ENCODE measurements at regions not wholly inside any gene's neighbourhood (a gene's known extent, or its start where the extent isn't known, plus 50 kb on each side); places are given as distances from the start of the nearest gene placed in this dataset.

- no peaks in the 10 kb centered on the region for H3K27me3 ChIP-seq (replicated peaks; ENCODE audit: insufficient read depth)
- peaks cover 26 to 38% of the 10 kb centered on the region in 2 donors for H3K4me1 ChIP-seq (ENCODE audit: control insufficient read depth in 1 of 2, low read depth in 2 of 2)
- DNase-seq (ENCODE audit: low spot score) = no peak
- peak overlapping the region; percentile 19 for H3K4me3 ChIP-seq
- H3K27ac ChIP-seq = peak overlapping the region; percentile 35 to 61
- H3K9me3 ChIP-seq = no peaks in the 10 kb centered on the region
- TF ChIP-seq, protein P1, sequence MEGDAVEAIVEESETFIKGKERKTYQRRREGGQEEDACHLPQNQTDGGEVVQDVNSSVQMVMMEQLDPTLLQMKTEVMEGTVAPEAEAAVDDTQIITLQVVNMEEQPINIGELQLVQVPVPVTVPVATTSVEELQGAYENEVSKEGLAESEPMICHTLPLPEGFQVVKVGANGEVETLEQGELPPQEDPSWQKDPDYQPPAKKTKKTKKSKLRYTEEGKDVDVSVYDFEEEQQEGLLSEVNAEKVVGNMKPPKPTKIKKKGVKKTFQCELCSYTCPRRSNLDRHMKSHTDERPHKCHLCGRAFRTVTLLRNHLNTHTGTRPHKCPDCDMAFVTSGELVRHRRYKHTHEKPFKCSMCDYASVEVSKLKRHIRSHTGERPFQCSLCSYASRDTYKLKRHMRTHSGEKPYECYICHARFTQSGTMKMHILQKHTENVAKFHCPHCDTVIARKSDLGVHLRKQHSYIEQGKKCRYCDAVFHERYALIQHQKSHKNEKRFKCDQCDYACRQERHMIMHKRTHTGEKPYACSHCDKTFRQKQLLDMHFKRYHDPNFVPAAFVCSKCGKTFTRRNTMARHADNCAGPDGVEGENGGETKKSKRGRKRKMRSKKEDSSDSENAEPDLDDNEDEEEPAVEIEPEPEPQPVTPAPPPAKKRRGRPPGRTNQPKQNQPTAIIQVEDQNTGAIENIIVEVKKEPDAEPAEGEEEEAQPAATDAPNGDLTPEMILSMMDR (IDR thresholded peaks at IDR 0.05) = no peak
- peak; percentile 75 for ATAC-seq (ENCODE audit: insufficient number of reproducible peaks, low FRiP score, low read depth)
- no peaks in the 10 kb centered on the region for H3K36me3 ChIP-seq
Observed at GRCh38 chr9:13707612-13708576, 428.4 kb upstream of the MPDZ start.

GRCh38 chr9:13705918-13706317 is 426.4 kb upstream of the MPDZ start:
- no peaks in the 10 kb centered on the region for H3K9me3 ChIP-seq
- DNase-seq (ENCODE audit: low spot score) (no peak), ATAC-seq (ENCODE audit: insufficient number of reproducible peaks, low FRiP score, low read depth) (peak; percentile 73)
- no peaks in the 10 kb centered on the region for H3K36me3 ChIP-seq
- H3K27ac ChIP-seq = peak overlapping the region; percentile 39 to 66
- H3K4me3 ChIP-seq = peak overlapping the region; percentile 21
- TF ChIP-seq, protein P1 (IDR thresholded peaks at IDR 0.05) = no peak
- no peaks in the 10 kb centered on the region for H3K27me3 ChIP-seq (replicated peaks; ENCODE audit: insufficient read depth)
- H3K4me1 ChIP-seq (ENCODE audit: control insufficient read depth in 1 of 2, low read depth in 2 of 2) = peaks cover 26 to 38% of the 10 kb centered on the region in 2 donors

GRCh38 chr9:13705373-13705772 is 425.9 kb upstream of the MPDZ start:
- DNase-seq (ENCODE audit: low spot score) = no peak
- no peaks in the 10 kb centered on the region for H3K9me3 ChIP-seq
- ATAC-seq (ENCODE audit: insufficient number of reproducible peaks, low FRiP score, low read depth) = no peak
- TF ChIP-seq, protein P1 (IDR thresholded peaks at IDR 0.05) = no peak
- peak overlapping the region; percentile 39 to 66 for H3K27ac ChIP-seq
- H3K4me3 ChIP-seq = peak overlapping the region; percentile 21
- H3K36me3 ChIP-seq = no peaks in the 10 kb centered on the region
- no peaks in the 10 kb centered on the region for H3K27me3 ChIP-seq (replicated peaks; ENCODE audit: insufficient read depth)
- peaks cover 26 to 38% of the 10 kb centered on the region in 2 donors for H3K4me1 ChIP-seq (ENCODE audit: control insufficient read depth in 1 of 2, low read depth in 2 of 2)

DNA sequence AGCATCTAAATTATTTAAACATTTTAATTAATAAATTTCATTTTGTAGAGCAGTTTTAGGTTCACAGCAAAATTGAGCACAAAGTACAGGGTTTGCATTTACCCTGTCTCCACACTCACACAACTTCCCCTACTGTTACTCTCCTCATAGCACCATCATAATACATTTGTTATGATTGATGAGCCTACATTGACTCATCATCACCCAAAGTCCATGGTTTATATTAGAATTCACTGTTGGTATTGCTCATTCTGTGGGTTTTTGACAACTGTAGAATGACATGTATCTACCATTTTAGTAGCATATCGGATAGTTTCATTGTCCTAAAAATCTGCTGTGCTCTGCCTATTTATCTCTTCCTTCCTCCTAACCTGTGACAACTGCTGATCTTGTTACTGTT is 411.1 kb upstream of the MPDZ start:
- Histone ChIP-seq H3K36me3 (no peaks in the 10 kb centered on the region), H3K4me1 (ENCODE audit: control insufficient read depth in 1 of 2, low read depth in 2 of 2) (peaks cover 0 to 4% of the 10 kb centered on the region in 2 donors), H3K4me3 (no peak overlapping the region), H3K27me3 (replicated peaks; ENCODE audit: insufficient read depth) (no peaks in the 10 kb centered on the region), H3K27ac (no peak overlapping the region), H3K9me3 (peaks cover under 1% of the 10 kb centered on the region)
- ATAC-seq (ENCODE audit: insufficient number of reproducible peaks, low FRiP score, low read depth) (no peak), DNase-seq (ENCODE audit: low spot score) (no peak)
- TF ChIP-seq, protein P1 (IDR thresholded peaks at IDR 0.05) = no peak

DNA sequence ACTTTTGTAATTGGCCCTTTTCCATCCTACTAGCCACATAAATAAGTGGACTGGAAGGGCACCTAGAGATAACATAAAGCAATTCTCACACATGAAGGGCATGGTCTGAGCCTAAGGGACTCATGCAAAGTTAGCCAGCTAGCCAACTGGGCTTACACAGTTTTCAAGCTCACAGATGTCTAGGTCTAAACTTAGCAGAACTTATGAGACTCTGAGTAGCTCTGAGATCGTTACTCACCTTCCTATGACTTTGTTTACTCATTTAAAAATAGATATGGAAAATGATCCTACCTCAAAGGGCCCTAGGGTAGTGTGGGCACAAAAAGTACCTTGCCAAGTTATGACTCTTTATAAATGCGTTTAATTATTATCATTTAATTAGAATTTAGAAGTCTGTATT is 410.4 kb upstream of the MPDZ start:
- Histone ChIP-seq H3K27ac (no peak overlapping the region), H3K4me1 (ENCODE audit: control insufficient read depth in 1 of 2, low read depth in 2 of 2) (peaks cover under 1 to 4% of the 10 kb centered on the region in 2 donors), H3K36me3 (no peaks in the 10 kb centered on the region), H3K9me3 (no peaks in the 10 kb centered on the region), H3K4me3 (no peak overlapping the region), H3K27me3 (replicated peaks; ENCODE audit: insufficient read depth) (no peaks in the 10 kb centered on the region)
- DNase-seq (ENCODE audit: low spot score) = no peak
- TF ChIP-seq, protein P1 (IDR thresholded peaks at IDR 0.05) = no peak
- no peak for ATAC-seq (ENCODE audit: insufficient number of reproducible peaks, low FRiP score, low read depth)

All from thoracic aorta (tissue), 2 donors.